ENCODE measurements at regions not wholly inside any gene's neighbourhood (a gene's known extent, or its start where the extent isn't known, plus 50 kb on each side); places are given as distances from the start of the nearest gene placed in this dataset.
"Not testable (repeated sequence)": the region's sequence is repeated elsewhere in the genome, so short reads cannot be mapped to it uniquely, and the experiment has no call there.

DNA sequence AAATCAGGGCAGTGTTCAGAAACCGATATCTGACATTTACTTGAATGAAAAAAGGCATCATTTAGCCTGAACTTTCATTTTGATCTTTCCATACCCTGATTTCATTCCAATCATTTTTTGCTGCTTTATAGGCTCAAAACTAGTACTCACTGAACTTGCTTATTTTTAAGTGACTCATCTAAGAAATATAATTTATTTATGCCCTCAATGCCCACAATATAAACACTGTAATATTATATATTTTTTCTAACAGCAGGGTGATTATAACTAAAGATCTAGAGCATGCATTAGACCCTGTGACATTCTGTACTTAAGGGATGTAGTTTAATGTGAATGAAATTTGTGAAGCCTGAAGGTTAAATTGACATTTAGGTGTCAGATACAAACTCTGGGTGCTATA is 446.1 kb upstream of the CDH10 start:
- H3K4me1 ChIP-seq = no peaks in the 10 kb centered on the region
- no peaks in the 10 kb centered on the region for H3K9me3 ChIP-seq
- TF ChIP-seq, protein P1, sequence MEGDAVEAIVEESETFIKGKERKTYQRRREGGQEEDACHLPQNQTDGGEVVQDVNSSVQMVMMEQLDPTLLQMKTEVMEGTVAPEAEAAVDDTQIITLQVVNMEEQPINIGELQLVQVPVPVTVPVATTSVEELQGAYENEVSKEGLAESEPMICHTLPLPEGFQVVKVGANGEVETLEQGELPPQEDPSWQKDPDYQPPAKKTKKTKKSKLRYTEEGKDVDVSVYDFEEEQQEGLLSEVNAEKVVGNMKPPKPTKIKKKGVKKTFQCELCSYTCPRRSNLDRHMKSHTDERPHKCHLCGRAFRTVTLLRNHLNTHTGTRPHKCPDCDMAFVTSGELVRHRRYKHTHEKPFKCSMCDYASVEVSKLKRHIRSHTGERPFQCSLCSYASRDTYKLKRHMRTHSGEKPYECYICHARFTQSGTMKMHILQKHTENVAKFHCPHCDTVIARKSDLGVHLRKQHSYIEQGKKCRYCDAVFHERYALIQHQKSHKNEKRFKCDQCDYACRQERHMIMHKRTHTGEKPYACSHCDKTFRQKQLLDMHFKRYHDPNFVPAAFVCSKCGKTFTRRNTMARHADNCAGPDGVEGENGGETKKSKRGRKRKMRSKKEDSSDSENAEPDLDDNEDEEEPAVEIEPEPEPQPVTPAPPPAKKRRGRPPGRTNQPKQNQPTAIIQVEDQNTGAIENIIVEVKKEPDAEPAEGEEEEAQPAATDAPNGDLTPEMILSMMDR (IDR thresholded peaks at IDR 0.05) = no peak
- H3K36me3 ChIP-seq = no peaks in the 10 kb centered on the region
- no peaks in the 10 kb centered on the region for H3K27me3 ChIP-seq
- H3K4me3 ChIP-seq = no peak overlapping the region
- intact Hi-C loops (cut with DNase I) = no loop called here
- no peak overlapping the region for H3K27ac ChIP-seq
- no peak for DNase-seq (ENCODE audit: low spot score in 2 of 2)

DNA sequence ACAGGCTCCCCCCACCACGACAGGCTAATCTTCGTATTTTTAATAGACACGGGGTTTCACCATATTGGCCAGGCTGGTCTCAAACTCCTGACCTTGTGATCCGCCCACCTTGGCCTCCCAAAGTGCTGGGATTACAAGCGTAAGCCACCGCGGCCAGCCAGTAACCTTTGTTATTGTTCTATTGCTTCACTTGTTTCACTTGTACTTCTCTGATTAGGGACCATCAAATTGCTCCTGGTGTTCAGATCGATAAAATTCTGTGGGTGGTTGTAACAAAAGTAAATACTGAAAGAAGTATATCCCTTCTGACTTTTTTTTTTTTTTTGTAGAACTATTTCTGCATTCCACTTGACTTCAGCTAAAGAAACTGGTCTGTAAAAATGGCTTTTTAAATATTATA is 445.5 kb upstream of the CDH10 start:
- Histone ChIP-seq H3K27ac (no peak overlapping the region), H3K9me3 (no peaks in the 10 kb centered on the region), H3K4me1 (no peaks in the 10 kb centered on the region), H3K4me3 (no peak overlapping the region), H3K36me3 (no peaks in the 10 kb centered on the region), H3K27me3 (no peaks in the 10 kb centered on the region)
- TF ChIP-seq, protein P1 (IDR thresholded peaks at IDR 0.05) = no peak
- no peak for DNase-seq (ENCODE audit: low spot score in 2 of 2)
- intact Hi-C loops (cut with DNase I) = no loop called here

DNA sequence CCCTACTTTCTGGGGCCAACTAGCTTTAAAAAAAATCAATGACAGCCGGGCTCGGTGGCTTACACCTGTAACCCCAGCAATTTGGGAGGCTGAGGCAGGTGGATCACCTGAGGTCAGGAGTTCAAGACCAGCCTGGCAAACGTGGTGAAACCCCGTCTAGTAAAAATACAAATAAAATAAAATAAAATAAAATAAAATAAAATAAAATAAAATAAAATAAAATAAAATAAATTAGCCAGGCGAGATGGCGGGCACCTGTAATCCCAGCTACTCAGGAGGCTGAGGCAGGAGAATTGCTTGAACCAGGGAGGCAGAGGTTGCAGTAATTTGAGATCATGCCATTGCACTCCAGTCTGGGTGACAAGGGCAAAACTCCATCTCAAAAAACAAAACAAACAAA is 443.9 kb upstream of the CDH10 start:
- H3K27ac ChIP-seq; H3K9me3 ChIP-seq; H3K27me3 ChIP-seq; H3K4me1 ChIP-seq; intact Hi-C loops (cut with DNase I); DNase-seq (ENCODE audit: low spot score in 2 of 2); H3K4me3 ChIP-seq; H3K36me3 ChIP-seq: not testable (repeated sequence)

DNA sequence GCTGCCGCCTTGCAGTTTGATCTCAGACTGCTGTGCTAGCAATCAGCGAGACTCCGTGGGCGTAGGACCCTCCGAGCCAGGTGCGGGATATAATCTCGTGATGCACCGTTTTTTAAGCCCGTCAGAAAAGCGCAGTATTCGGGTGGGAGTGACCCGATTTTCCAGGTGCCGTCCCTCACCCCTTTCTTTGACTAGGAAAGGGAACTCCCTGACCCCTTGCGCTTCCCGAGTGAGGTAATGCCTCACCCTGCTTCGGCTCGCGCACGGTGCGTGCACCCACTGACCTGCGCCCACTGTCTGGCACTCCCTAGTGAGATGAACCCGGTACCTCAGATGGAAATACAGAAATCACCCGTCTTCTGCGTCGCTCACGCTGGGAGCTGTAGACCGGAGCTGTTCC is 438.5 kb upstream of the CDH10 start:
- H3K4me1 ChIP-seq; H3K36me3 ChIP-seq; H3K9me3 ChIP-seq; H3K4me3 ChIP-seq; intact Hi-C loops (cut with DNase I); DNase-seq (ENCODE audit: low spot score in 2 of 2); H3K27ac ChIP-seq; H3K27me3 ChIP-seq: not testable (repeated sequence)

DNA sequence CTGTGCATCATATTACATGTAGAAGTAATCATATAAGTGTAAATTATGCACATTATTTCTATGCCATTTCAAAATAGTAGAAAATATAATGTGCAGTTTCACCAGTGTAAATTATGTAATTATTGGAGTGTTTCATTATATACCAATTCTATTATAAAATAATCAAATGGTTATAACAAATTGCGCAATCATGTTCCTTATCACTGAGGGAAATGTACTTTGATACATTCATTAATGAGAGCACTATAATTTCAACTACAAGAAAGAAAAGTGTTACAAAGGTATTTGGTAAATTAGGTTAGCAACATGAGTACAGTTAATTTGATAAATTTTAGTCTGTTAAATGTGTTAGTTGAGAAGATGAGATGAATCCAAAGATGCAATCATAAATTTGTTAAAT is 421.5 kb upstream of the CDH10 start:
- TF ChIP-seq, protein P1 (IDR thresholded peaks at IDR 0.05) = no peak
- Histone ChIP-seq H3K4me3 (no peak overlapping the region), H3K9me3 (no peaks in the 10 kb centered on the region), H3K27me3 (no peaks in the 10 kb centered on the region), H3K27ac (no peak overlapping the region), H3K4me1 (no peaks in the 10 kb centered on the region), H3K36me3 (no peaks in the 10 kb centered on the region)
- intact Hi-C loops (cut with DNase I) = no loop called here
- no peak for DNase-seq (ENCODE audit: low spot score in 2 of 2)

DNA sequence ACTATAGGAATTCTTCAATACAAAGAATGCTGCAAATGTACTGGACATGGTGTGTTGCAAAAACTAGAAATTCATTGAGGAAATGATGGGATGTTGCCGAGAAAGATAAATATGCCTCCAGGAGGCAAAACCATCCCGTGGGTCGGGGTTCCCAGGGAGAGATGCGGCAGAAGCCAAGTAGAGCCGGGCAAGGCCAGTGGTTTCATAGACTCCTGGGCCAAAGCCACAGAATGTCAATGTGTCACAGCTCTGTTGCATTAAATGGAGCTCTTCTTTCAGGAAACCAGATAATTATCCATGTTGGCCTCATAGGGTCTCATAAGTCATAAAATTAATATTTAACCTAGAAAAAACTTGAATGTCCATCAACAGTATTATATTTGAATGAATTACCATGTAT is 419.5 kb upstream of the CDH10 start:
- TF ChIP-seq, protein P1 (IDR thresholded peaks at IDR 0.05) = no peak
- Histone ChIP-seq H3K27me3 (no peaks in the 10 kb centered on the region), H3K4me1 (no peaks in the 10 kb centered on the region), H3K9me3 (no peaks in the 10 kb centered on the region), H3K27ac (no peak overlapping the region), H3K4me3 (no peak overlapping the region), H3K36me3 (no peaks in the 10 kb centered on the region)
- no peak for DNase-seq (ENCODE audit: low spot score in 2 of 2)
- intact Hi-C loops (cut with DNase I) = no loop called here

DNA sequence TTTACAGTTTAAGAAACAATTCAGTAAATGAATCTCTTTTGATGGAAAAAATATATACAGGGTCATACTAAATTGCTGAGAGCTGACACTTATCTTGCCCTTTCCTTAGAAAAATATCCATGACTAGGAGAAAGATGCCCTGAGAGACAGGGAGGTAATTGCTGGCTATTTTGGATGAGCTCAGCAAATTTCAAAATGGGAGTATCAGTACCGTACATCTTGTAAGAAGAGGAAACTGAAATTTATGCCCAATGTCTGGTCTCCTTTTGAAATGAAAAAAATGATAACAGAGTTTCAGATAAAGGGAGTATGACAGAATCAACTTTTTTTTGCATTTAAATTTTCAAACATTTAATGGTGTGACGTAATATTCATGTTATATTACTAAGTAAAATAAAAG is 415.8 kb upstream of the CDH10 start:
- no peaks in the 10 kb centered on the region for H3K36me3 ChIP-seq
- H3K4me1 ChIP-seq = no peaks in the 10 kb centered on the region
- intact Hi-C loops (cut with DNase I) = no loop called here
- no peaks in the 10 kb centered on the region for H3K27me3 ChIP-seq
- no peak overlapping the region for H3K27ac ChIP-seq
- H3K4me3 ChIP-seq = no peak overlapping the region
- no peak for DNase-seq (ENCODE audit: low spot score in 2 of 2)
- TF ChIP-seq, protein P1 (IDR thresholded peaks at IDR 0.05) = no peak
- H3K9me3 ChIP-seq = no peaks in the 10 kb centered on the region
